Coronary artery (tissue), 2 donors: ENCODE measurements at regions not wholly inside any gene's neighbourhood (a gene's known extent, or its start where the extent isn't known, plus 50 kb on each side); places are given as distances from the start of the nearest gene placed in this dataset.

ENCODE experiments used
- DNase-seq: peaks from one replicate; pipeline ENCODE4 v3.0.0-alpha.2; 2017; ENCODE audit warnings: low spot score
- H3K27ac ChIP-seq, 2 donors: fragments of 200-600 bp; sonication (generic); one replicate each; pipeline ENCODE4 v1.5.1; 2016 to 2019
- H3K4me3 ChIP-seq: fragments of 200-600 bp; sonication (generic); 2 replicates; pipeline ENCODE4 v1.5.1; 2016; ENCODE audit warnings: mild to moderate bottlenecking, moderate library complexity
- CTCF ChIP-seq: fragments of 200-600 bp; sonication (generic); IDR thresholded peaks from one replicate; pipeline ENCODE4 v1.5.1; 2019; ENCODE audit warnings: antibody characterized with exemption

GRCh38 chr4:65831828-65832227 lies 161.5 kb upstream of the EPHA5 start:
- DNase-seq = no peak
- Histone ChIP-seq H3K27ac (no peak overlapping the region), H3K4me3 (no peak overlapping the region)
- TF ChIP-seq CTCF = no peak

GRCh38 chr4:65825116-65825753 lies 154.9 kb upstream of the EPHA5 start:
- no peak for TF ChIP-seq CTCF
- H3K4me3 ChIP-seq = no peak overlapping the region
- no peak overlapping the region for H3K27ac ChIP-seq
- DNase-seq = no peak

- no peak for TF ChIP-seq CTCF
These were observed 148.9 kb upstream of the EPHA5 start for GRCh38 chr4:65819192-65819591.

GRCh38 chr4:65805936-65806335 lies 135.6 kb upstream of the EPHA5 start:
- no peak overlapping the region for H3K4me3 ChIP-seq
- H3K27ac ChIP-seq = no peak overlapping the region
- no peak for TF ChIP-seq CTCF
- DNase-seq = no peak

More at GRCh38 chr4:65819192-65819591, 148.9 kb upstream of the EPHA5 start:
- H3K27ac ChIP-seq = no peak overlapping the region
- H3K4me3 ChIP-seq = no peak overlapping the region
- no peak for DNase-seq

- no peak for TF ChIP-seq CTCF
- DNase-seq = no peak
- no peak overlapping the region for H3K27ac ChIP-seq
- no peak overlapping the region for H3K4me3 ChIP-seq
These were observed 129.2 kb upstream of the EPHA5 start for GRCh38 chr4:65799513-65799912.

GRCh38 chr4:65798498-65799127 lies 128.3 kb upstream of the EPHA5 start:
- H3K27ac ChIP-seq = no peak overlapping the region
- no peak overlapping the region for H3K4me3 ChIP-seq
- no peak for TF ChIP-seq CTCF
- no peak for DNase-seq

GRCh38 chr4:65791812-65792308 lies 121.6 kb upstream of the EPHA5 start:
- no peak for DNase-seq
- Histone ChIP-seq H3K27ac (no peak overlapping the region), H3K4me3 (no peak overlapping the region)
- no peak for TF ChIP-seq CTCF
